Upper lobe of right lung (tissue), 1 donor: ENCODE measurements at regions not wholly inside any gene's neighbourhood (a gene's known extent, or its start where the extent isn't known, plus 50 kb on each side); places are given as distances from the start of the nearest gene placed in this dataset.
A peak's percentile ranks its signal among the peaks of the same experiment; 100 is the strongest.
"Not testable (repeated sequence)": the region's sequence is repeated elsewhere in the genome, so short reads cannot be mapped to it uniquely, and the experiment has no call there.

Experiments used
- ATAC-seq: fragments of 200-7000 bp; cut with Tn5 transposase; one replicate; pipeline ENCODE4 v1.9.1; 2020; ENCODE audit warnings: mild to moderate bottlenecking, moderate library complexity
- DNase-seq: peaks from one replicate; pipeline ENCODE4 v3.0.0-alpha.2; 2020
- H3K27ac ChIP-seq: fragments of 200-600 bp; one replicate; pipeline ENCODE4 v1.8.0; 2022
- H3K27me3 ChIP-seq: fragments of 200-600 bp; one replicate; pipeline ENCODE4 v1.8.0; 2022; ENCODE audit warnings: mild to moderate bottlenecking
- H3K36me3 ChIP-seq: fragments of 200-600 bp; one replicate; pipeline ENCODE4 v1.8.0; 2022
- H3K4me1 ChIP-seq: fragments of 200-600 bp; one replicate; pipeline ENCODE4 v1.8.0; 2022
- H3K4me3 ChIP-seq: fragments of 200-600 bp; one replicate; pipeline ENCODE4 v1.8.0; 2022; ENCODE audit warnings: mild to moderate bottlenecking
- H3K9me3 ChIP-seq: fragments of 200-600 bp; one replicate; pipeline ENCODE4 v1.8.0; 2022
- CTCF ChIP-seq: fragments of 200-600 bp; IDR thresholded peaks from one replicate; pipeline ENCODE4 v1.8.0; 2022; ENCODE audit warnings: antibody characterized with exemption
- intact Hi-C: fragments of 100-400 bp; cut with DNase I; formaldehyde crosslinking; loops from one replicate; pipeline ENCODE4 v1.11.0; 2022
- donor health status: DM: no; HTN: yes; CAD: no; lungs with severe emphysema.

GRCh38 chrY:11643549-11643948 is 1057.5 kb upstream of the USP9Y start:
- DNase-seq, H3K36me3 ChIP-seq, H3K4me3 ChIP-seq, H3K9me3 ChIP-seq, H3K27ac ChIP-seq, intact Hi-C loops, H3K27me3 ChIP-seq, H3K4me1 ChIP-seq: not testable (repeated sequence)
- ATAC-seq: peak; percentile 42

- intact Hi-C loops: no loop called here
- Histone ChIP-seq H3K36me3 (no peaks in the 10 kb centered on the region), H3K9me3 (no peaks in the 10 kb centered on the region), H3K4me3 (no peak overlapping the region), H3K27me3 (no peaks in the 10 kb centered on the region), H3K4me1 (no peaks in the 10 kb centered on the region), H3K27ac (no peak overlapping the region)
- ATAC-seq (no peak), DNase-seq (no peak)
- TF ChIP-seq CTCF: no peak
These were observed 1032.8 kb upstream of the USP9Y start for GRCh38 chrY:11668221-11668620.
